ENCODE measurements at regions not wholly inside any gene's neighbourhood (a gene's known extent, or its start where the extent isn't known, plus 50 kb on each side); places are given as distances from the start of the nearest gene placed in this dataset.

DNA sequence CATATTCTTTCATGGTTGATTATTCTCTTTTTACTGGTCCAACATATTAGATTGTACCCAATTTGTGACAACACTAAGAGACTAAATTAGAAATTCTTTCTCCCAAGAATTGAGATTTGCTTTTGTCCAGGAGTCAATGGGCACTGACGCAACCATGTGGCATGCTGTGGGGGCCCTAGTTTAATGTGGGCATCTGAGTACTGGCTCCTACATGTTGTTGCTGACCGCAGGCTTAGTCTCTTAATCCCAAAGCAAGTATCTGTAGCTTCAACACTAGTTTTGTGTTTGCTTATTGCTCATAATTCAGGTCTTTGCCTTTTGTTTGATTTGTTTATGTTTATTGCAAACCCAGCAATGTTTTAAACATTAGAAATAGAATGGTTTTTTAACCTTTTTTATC lies 263.4 kb upstream of the NDST4 start:
- DNase-seq = no peak

DNA sequence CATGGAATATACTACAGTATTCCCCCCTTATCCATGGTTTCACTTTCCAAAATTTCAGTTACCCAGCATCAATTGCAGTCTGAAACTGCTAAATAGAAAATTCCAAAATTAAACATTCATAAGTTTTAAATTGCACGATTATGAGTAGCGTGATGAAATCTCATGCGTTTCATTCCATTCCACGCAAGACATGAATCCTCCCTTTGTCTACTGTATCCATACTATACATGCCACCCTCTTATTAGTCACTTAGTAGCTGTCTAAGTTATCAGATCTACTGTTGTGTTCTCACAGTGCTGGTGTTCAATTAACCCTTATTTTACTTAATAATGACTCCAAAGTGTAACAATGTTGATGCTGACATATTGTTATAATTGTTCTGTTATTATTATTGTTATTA lies 261.2 kb upstream of the NDST4 start:
- DNase-seq = no peak

GRCh38 chr4:115370490-115370889 lies 257.1 kb upstream of the NDST4 start:
- DNase-seq = no peak

- no peak for DNase-seq
These were observed 256.6 kb upstream of the NDST4 start for GRCh38 chr4:115370012-115370411.

GRCh38 chr4:115366390-115366789 lies 253.0 kb upstream of the NDST4 start:
- no peak for DNase-seq

DNA sequence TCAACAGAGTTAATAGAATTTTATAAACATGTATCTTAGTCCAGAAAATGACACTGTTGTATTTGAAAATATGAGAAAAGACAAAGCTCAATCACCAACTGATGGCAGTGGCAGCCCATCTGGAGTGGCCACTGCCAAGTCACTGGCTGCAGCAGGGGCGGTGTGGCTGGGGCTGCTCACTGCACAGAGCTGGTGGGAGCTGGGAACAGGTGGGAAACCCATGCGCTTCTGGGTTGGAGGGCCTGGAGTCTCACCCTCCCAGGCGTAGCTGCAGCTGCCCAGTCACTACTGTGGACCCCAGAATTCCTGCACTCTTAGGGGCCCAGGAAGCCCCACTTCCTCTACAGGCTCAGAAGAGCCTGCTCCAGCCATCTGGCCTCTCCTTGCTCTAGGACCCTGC lies 251.8 kb upstream of the NDST4 start:
- DNase-seq = no peak

DNA sequence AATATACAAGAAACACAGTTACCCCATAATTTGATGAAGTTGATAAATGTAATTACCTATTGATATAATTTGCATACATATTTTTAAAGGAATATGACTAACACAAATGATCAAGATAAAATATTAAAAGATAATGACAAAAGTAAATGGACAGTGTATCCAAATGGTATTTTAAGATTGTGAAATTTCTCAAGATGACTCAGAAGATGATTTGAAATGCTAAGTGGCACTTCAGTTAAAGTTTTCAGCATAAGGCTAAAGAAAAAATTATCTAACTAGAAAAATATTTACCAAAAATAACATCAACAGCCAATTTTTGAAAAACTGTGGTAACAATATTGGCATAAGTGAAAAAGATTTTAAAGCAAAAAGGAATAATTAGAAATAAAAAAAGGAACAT lies 248.4 kb upstream of the NDST4 start:
- DNase-seq = no peak

GRCh38 chr4:115360431-115360830 lies 247.0 kb upstream of the NDST4 start:
- no peak for DNase-seq

DNA sequence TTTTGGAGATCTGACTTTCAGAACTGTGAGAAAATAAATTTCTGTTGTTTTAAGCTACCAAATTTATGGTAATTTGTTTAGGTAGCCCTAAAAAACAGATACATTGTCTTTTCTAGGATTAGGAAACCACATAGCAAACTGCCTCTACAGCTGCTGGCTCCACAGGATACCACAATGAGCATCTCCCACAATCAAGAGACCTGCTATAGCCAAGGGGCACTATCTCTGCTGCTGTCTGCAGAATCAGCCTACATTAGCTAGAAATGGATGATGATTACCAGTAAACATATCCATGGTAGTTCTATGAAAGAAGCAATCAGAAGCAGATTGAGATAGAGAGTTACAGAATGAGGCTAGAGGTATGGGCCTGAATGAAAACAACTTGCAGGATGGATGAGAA lies 244.4 kb upstream of the NDST4 start:
- no peak for DNase-seq

DNA sequence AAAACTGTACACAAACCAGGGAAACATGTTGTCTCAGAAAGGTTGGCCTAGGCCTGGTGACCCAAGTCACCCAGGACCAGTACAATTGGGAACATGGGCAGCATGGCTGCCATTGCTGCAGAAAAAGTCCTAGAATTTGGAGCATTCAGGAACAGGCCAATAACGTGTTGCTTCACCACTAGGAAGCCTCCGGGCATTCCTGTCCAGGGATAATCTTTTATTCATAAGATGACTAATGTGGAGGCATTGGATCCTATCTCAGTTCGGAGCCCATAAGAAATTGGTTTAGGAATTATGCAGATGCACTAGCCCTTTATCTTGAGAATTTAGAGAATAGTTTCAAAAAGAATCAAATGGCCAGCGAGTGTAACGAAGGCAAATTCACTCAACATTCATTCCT lies 242.8 kb upstream of the NDST4 start:
- DNase-seq = no peak

DNA sequence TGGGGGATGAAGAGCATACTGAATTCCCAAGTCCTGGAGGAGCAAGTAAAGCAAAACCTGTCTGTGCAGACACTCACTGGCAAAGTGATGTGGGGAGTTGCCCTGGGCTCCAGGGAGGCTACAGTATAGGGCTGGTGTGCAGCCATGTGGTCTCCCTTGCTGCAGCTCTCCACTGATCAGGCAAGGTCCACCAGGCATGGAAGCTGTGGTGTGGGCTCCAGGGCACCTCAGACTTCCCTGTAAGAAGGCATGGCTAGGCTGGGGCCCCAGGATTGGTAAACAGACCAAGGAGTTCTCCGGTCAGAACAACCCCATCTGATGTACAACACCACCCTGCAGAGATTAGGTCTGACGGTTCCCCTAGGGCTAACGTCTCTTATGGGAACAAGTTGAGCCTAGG lies 241.9 kb upstream of the NDST4 start:
- no peak for DNase-seq

GRCh38 chr4:115353370-115353769 lies 239.9 kb upstream of the NDST4 start:
- DNase-seq = no peak

GRCh38 chr4:115343171-115343570 lies 229.8 kb upstream of the NDST4 start:
- no peak for DNase-seq

DNA sequence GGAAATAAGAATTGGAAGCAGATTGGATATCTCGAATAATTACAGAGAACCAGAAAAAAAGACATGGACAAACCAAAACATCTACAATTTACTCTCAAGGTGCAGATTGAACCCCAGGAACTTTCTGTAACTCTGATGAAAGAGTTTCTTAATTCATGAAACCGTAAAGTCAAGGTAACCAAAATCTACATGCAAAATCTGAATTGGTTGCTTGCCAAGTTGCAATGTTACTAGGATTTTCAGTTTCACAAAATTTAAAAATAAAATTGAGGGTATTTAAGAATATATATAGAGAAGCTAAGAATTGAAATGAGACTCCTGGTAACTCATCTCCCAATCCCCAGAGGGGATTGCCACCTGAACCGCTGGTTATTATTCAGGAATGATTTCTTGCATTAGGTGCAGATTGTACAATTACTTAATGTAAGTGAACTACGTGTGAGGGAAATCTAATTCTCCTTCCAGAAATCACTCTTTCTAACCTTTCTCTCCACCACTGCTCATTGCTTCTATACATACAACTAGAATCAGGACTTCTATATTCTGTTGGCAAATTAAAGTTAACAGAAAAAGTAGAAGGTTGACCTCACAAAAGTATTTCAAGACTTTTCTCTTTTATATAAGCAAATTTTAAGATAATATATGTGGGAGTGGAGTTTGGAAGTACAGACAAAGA lies 221.5 kb upstream of the NDST4 start:
- no peak for DNase-seq

DNA sequence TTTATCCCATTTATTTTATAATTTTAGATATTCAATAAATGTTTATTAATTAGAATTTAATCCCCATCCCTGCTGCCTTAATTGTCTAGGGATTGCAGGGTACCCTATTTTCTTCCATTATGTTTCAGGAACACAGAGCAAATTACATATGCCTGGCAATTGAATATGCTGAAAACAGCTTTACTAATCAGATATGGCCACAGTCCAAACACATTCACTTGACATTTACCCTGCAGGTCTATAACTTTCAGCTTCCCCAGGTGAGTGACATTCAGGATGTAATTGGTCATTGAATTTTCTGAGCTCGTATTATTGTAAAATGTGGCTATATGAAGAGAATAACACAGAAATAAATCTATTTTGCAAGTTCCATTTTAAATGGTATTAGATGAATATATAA lies 218.7 kb upstream of the NDST4 start:
- no peak for DNase-seq

- no peak for DNase-seq
These were observed 217.8 kb upstream of the NDST4 start for GRCh38 chr4:115331241-115331640.

DNA sequence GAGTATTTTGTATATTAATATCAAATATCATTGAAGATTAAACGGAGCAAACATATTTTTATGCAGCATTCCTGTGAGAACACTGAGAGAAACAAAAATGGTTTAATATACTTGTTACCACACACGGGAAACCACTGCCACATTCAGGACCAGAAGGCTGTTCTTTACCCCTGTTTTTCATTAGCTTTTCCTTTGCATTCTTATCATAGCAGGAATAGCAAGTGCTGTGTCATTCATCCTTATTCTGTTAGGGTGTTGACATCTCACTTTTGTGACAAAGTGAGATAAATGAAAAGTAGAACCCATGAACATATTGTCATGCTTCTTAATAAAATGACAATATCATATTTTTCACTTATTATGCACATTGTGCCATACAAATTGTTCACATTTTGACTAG lies 212.4 kb upstream of the NDST4 start:
- no peak for DNase-seq

- no peak for DNase-seq
These were observed 209.8 kb upstream of the NDST4 start for GRCh38 chr4:115323106-115323707.

DNA sequence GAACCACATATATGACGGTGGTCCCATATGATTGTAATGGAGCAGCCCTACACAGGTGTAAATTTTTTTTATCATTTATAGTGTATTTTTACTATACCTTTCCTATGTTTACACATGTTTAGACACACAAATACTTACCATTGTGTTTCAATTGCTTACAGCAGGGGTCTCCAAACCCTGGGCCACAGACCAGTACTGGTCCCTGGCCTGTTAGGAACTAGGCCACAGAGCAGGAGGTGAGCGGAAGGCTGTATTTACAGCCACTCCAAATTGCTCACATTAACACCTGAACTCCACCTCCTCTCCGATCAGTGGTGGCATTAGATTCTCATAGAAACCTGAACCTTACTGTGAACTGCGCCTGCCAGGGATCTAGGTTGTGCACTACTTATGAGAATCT lies 201.8 kb upstream of the NDST4 start:
- DNase-seq = no peak

DNA sequence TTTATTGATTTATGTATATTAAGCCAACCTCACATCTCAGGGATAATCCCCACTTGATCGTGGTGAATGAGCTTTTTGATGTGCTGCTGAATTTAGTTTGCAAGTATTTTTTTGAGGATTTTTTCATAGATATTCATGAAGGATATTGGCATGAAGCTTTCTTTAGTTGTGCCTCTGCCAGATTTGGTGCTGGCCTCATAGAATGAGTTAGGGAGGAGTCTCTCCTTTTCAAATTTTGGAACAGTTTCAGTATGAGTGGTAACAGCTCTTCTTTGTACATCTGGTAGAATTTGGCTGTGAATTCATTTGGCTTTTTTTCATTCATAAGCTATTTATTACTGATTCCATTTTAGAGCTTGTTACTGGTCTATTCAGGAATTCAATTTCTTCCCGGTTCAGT lies 197.2 kb upstream of the NDST4 start:
- no peak for DNase-seq

GRCh38 chr4:115294717-115295116 lies 181.3 kb upstream of the NDST4 start:
- DNase-seq = no peak

- DNase-seq = no peak
These were observed 179.7 kb upstream of the NDST4 start for GRCh38 chr4:115293093-115293462.

GRCh38 chr4:115292320-115293092 lies 179.1 kb upstream of the NDST4 start:
- no peak for DNase-seq

DNA sequence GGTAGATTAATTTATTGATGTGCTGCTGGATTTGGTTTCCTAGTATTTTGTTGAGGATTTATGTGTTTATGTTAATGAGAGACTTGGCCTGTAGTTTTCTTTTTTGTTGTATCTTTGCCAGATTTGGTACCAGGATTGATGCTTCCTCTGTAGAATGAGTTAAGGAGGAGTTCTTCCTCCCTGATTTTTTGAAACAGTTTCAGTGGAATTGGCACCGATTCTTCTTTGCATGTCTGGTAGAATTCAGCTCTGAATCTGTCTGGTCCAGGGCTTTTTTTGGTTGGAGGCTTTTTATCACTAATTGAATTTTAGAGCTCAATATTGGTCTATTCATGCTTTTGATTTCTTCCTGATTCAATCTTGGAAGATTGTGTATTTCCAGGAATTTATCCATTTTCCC lies 174.0 kb upstream of the NDST4 start:
- DNase-seq = no peak

GRCh38 chr4:115279330-115279729 lies 165.9 kb upstream of the NDST4 start:
- DNase-seq = no peak
